HepG2 (cell line): ENCODE measurements at regions not wholly inside any gene's neighbourhood (a gene's known extent, or its start where the extent isn't known, plus 50 kb on each side); places are given as distances from the start of the nearest gene placed in this dataset.

Source experiments
- CREB1 ChIP-seq, 2 experiments: fragments of 450-650 bp in 1 of 2; IDR thresholded peaks; 2 replicates each; pipeline ENCODE4 v1.6.1; 2016 to 2017; ENCODE audit warnings: control low read depth in 1 of 2, mild to moderate bottlenecking in 1 of 2, missing compliant biosample characterization in 1 of 2, missing genetic modification characterization in 1 of 2
- CREM ChIP-seq, 2 experiments: sonication (generic) in 1 of 2; formaldehyde crosslinking in 1 of 2; IDR thresholded peaks; 2 replicates each; pipeline versions ENCODE4 v1.4.0 to v1.6.1; 2016 to 2020; ENCODE audit warnings: antibody characterized with exemption in 1 of 2, mild to moderate bottlenecking in 1 of 2, missing genetic modification reagents in 1 of 2
- EP300 ChIP-seq, 3 experiments: sonication (generic) in 1 of 3; formaldehyde crosslinking in 1 of 3; IDR thresholded peaks; 2 replicates each; pipeline versions ENCODE4 v1.5.1 to v1.6.1; 2011 to 2020; ENCODE audit warnings: low read depth in 2 of 3, low read length in 2 of 3, borderline replicate concordance in 1 of 3, improper control_type of control experiment in 1 of 3, mild to moderate bottlenecking in 1 of 3, missing genetic modification reagents in 1 of 3, moderate library complexity in 1 of 3
- EZH2 ChIP-seq: conservative IDR thresholded peaks from 2 replicates; pipeline ENCODE4 v1.6.1; 2012; ENCODE audit warnings: mild to moderate bottlenecking, low read depth, low read length, moderate library complexity
- GTF2F1 ChIP-seq: fragments of 150-350 bp; IDR thresholded peaks from 2 replicates; pipeline ENCODE4 v1.6.1; 2014; ENCODE audit warnings: low read length
- POLR2A ChIP-seq, 2 experiments: IDR thresholded peaks; 2 replicates each; pipeline ENCODE4 v1.6.1; 2011; ENCODE audit warnings: low read depth in 2 of 2, low read length in 2 of 2, mild to moderate bottlenecking in 1 of 2, moderate library complexity in 1 of 2; ENCODE audit not compliant: insufficient read depth in 1 of 2
- SUZ12 ChIP-seq: fragments of 150-350 bp; IDR thresholded peaks from 2 replicates; pipeline ENCODE4 v1.6.1; 2014; ENCODE audit warnings: low read depth, low read length
- ZSCAN9 ChIP-seq: IDR thresholded peaks from 2 replicates; pipeline ENCODE4 v1.6.1; 2016; ENCODE audit warnings: borderline replicate concordance
- TF ChIP-seq, protein P1 (sequence below): sonication (generic); formaldehyde crosslinking; IDR thresholded peaks from 2 replicates; pipeline ENCODE4 v1.4.0; 2020; ENCODE audit warnings: missing genetic modification reagents
- TF ChIP-seq, protein P2 (sequence below): sonication (generic); formaldehyde crosslinking; IDR thresholded peaks from 2 replicates; pipeline ENCODE4 v1.5.0; 2020; ENCODE audit warnings: mild to moderate bottlenecking, missing genetic modification reagents, moderate library complexity
- TF ChIP-seq, protein P3 (sequence below): sonication (generic); formaldehyde crosslinking; IDR thresholded peaks from 2 replicates; pipeline ENCODE4 v1.4.0; 2020; ENCODE audit warnings: missing genetic modification reagents
- TF ChIP-seq, protein P4 (sequence below): sonication (generic); formaldehyde crosslinking; IDR thresholded peaks from 2 replicates; pipeline ENCODE4 v1.4.0; 2020; ENCODE audit warnings: missing genetic modification reagents, mild to moderate bottlenecking, borderline replicate concordance
- TF ChIP-seq, protein P5 (sequence below): sonication (generic); formaldehyde crosslinking; IDR thresholded peaks from 2 replicates; pipeline ENCODE4 v1.4.0; 2020; ENCODE audit warnings: missing genetic modification reagents

DNA sequence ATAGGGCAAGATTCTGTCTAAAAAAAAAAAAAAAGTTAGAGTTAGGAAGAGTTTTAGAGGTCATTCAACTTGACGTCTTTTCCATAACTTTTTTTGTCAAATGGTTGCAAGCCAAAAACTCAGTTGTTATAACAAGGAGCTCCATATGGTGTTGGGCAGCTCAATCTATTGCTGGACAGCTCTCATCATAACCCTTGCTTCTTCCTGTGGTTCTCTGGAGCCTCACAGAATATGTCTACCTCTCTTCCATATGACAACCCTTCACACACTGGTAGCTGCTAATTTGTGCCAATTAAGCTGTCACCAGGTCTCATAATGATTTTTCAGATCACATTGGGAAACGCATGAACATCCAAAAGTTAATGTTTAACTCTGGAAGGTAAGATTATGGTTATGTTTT is 57.8 kb upstream of the SLC16A1 start:
- TF ChIP-seq, protein P1, sequence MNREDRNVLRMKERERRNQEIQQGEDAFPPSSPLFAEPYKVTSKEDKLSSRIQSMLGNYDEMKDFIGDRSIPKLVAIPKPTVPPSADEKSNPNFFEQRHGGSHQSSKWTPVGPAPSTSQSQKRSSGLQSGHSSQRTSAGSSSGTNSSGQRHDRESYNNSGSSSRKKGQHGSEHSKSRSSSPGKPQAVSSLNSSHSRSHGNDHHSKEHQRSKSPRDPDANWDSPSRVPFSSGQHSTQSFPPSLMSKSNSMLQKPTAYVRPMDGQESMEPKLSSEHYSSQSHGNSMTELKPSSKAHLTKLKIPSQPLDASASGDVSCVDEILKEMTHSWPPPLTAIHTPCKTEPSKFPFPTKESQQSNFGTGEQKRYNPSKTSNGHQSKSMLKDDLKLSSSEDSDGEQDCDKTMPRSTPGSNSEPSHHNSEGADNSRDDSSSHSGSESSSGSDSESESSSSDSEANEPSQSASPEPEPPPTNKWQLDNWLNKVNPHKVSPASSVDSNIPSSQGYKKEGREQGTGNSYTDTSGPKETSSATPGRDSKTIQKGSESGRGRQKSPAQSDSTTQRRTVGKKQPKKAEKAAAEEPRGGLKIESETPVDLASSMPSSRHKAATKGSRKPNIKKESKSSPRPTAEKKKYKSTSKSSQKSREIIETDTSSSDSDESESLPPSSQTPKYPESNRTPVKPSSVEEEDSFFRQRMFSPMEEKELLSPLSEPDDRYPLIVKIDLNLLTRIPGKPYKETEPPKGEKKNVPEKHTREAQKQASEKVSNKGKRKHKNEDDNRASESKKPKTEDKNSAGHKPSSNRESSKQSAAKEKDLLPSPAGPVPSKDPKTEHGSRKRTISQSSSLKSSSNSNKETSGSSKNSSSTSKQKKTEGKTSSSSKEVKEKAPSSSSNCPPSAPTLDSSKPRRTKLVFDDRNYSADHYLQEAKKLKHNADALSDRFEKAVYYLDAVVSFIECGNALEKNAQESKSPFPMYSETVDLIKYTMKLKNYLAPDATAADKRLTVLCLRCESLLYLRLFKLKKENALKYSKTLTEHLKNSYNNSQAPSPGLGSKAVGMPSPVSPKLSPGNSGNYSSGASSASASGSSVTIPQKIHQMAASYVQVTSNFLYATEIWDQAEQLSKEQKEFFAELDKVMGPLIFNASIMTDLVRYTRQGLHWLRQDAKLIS (CRISPR knock-in tag) = no peak
- no peak for TF ChIP-seq GTF2F1
- TF ChIP-seq, protein P2, sequence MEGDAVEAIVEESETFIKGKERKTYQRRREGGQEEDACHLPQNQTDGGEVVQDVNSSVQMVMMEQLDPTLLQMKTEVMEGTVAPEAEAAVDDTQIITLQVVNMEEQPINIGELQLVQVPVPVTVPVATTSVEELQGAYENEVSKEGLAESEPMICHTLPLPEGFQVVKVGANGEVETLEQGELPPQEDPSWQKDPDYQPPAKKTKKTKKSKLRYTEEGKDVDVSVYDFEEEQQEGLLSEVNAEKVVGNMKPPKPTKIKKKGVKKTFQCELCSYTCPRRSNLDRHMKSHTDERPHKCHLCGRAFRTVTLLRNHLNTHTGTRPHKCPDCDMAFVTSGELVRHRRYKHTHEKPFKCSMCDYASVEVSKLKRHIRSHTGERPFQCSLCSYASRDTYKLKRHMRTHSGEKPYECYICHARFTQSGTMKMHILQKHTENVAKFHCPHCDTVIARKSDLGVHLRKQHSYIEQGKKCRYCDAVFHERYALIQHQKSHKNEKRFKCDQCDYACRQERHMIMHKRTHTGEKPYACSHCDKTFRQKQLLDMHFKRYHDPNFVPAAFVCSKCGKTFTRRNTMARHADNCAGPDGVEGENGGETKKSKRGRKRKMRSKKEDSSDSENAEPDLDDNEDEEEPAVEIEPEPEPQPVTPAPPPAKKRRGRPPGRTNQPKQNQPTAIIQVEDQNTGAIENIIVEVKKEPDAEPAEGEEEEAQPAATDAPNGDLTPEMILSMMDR (CRISPR knock-in tag) = no peak
- no peak for TF ChIP-seq CREM (IDR thresholded peaks at IDR 0.05)
- TF ChIP-seq CREM (CRISPR knock-in tag; IDR thresholded peaks at IDR 0.05) = no peak
- no peak for TF ChIP-seq ZSCAN9
- TF ChIP-seq CREB1 (IDR thresholded peaks at IDR 0.05) = no peak
- no peak for TF ChIP-seq CREB1 (CRISPR knock-in tag; IDR thresholded peaks at IDR 0.05)
- no peak for TF ChIP-seq SUZ12
- TF ChIP-seq EP300 (IDR thresholded peaks at IDR 0.05; ENCODE audit: low read depth in 2 of 2, low read length in 2 of 2) = no peak
- no peak for TF ChIP-seq EP300 (CRISPR knock-in tag; IDR thresholded peaks at IDR 0.05; ENCODE audit: borderline replicate concordance)
- TF ChIP-seq, protein P3, sequence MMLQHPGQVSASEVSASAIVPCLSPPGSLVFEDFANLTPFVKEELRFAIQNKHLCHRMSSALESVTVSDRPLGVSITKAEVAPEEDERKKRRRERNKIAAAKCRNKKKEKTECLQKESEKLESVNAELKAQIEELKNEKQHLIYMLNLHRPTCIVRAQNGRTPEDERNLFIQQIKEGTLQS (CRISPR knock-in tag) = no peak
- TF ChIP-seq, protein P4, sequence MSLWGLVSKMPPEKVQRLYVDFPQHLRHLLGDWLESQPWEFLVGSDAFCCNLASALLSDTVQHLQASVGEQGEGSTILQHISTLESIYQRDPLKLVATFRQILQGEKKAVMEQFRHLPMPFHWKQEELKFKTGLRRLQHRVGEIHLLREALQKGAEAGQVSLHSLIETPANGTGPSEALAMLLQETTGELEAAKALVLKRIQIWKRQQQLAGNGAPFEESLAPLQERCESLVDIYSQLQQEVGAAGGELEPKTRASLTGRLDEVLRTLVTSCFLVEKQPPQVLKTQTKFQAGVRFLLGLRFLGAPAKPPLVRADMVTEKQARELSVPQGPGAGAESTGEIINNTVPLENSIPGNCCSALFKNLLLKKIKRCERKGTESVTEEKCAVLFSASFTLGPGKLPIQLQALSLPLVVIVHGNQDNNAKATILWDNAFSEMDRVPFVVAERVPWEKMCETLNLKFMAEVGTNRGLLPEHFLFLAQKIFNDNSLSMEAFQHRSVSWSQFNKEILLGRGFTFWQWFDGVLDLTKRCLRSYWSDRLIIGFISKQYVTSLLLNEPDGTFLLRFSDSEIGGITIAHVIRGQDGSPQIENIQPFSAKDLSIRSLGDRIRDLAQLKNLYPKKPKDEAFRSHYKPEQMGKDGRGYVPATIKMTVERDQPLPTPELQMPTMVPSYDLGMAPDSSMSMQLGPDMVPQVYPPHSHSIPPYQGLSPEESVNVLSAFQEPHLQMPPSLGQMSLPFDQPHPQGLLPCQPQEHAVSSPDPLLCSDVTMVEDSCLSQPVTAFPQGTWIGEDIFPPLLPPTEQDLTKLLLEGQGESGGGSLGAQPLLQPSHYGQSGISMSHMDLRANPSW (CRISPR knock-in tag) = no peak
- no peak for TF ChIP-seq POLR2A (IDR thresholded peaks at IDR 0.05; ENCODE audit: insufficient read depth in 1 of 2, low read depth in 2 of 2, low read length in 2 of 2)
- TF ChIP-seq, protein P5, sequence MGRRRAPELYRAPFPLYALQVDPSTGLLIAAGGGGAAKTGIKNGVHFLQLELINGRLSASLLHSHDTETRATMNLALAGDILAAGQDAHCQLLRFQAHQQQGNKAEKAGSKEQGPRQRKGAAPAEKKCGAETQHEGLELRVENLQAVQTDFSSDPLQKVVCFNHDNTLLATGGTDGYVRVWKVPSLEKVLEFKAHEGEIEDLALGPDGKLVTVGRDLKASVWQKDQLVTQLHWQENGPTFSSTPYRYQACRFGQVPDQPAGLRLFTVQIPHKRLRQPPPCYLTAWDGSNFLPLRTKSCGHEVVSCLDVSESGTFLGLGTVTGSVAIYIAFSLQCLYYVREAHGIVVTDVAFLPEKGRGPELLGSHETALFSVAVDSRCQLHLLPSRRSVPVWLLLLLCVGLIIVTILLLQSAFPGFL (CRISPR knock-in tag) = no peak
- no peak for TF ChIP-seq EZH2
